SH-SY5Y (cell line): ENCODE measurements at regions not wholly inside any gene's neighbourhood (a gene's known extent, or its start where the extent isn't known, plus 50 kb on each side); places are given as distances from the start of the nearest gene placed in this dataset.

Source experiments
- GATA2 ChIP-seq: IDR thresholded peaks from 2 replicates; pipeline ENCODE4 v1.6.1; 2011; ENCODE audit warnings: mild to moderate bottlenecking, low read depth, low read length
- GATA3 ChIP-seq: IDR thresholded peaks from 2 replicates; pipeline ENCODE4 v1.6.1; 2011; ENCODE audit warnings: low read depth, mild to moderate bottlenecking, low read length, moderate library complexity

- no peak for TF ChIP-seq GATA2
- no peak for TF ChIP-seq GATA3
These were observed 224.0 kb upstream of the SNX7 start for GRCh38 chr1:98437540-98437939.
